CD4-positive, alpha-beta T cell treated with Interleukin-17A for 4 hours (primary cell): ENCODE measurements at regions not wholly inside any gene's neighbourhood (a gene's known extent, or its start where the extent isn't known, plus 50 kb on each side); places are given as distances from the start of the nearest gene placed in this dataset.

Experiments used
- DNase-seq: peaks from one replicate; pipeline ENCODE4 v3.0.0-alpha.2; 2020; ENCODE audit warnings: mixed read lengths

DNA sequence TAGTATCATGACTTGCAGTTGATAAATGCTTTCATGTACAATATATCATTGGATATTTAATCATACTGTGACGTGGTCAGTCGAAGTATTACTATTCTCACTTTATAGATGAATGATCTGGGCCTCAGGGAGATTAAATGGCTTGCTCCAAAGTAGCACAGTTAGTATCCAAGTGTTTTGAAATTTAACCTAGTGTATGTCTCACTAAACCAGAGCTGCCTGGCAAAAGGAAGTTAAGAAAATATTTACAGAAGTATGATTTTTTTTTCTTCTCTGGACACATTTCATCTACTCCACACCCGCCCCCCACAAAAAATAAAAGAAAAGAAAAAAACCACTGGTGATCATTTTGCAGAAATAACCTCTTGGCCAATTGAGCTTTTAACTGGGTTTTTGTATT is 71.9 kb upstream of the CXADR start:
- DNase-seq: no peak

DNA sequence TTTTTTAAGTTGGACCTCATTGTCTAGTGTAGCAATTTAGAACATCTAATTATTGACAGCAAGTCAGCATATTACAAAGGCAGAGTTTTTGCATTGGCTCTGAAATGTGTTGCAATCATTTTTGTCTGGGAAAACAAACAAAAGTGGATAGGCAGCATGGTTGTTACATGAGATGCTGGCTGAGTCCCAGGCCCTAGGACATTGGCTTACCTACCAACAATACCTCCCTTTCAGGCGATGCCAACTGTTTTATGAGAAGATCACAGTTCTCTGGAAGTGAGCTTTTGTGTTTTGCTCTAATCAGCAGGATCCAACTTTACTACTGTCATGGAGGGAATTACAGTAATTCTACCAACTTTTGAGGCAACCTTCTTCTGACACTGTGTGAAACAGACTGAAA is 71.5 kb upstream of the CXADR start:
- no peak for DNase-seq

DNA sequence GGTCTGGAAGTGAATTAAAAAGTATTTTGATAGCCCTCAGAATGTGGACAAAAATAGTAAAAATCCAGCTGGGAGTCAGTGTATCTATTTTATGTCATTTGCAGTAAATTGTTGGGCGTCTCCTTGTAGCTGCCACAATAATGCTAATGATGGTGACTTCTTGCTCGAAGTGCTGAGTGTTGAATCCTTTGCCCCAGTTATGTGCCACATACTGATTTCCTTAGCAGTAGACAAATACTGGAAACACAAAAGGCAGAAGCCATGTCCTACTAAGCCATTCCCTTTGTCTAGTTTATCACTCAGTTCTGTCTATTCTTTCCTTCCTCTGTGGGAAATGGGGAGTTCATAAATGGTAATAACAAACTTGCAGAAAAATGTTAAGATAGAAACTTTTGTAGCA is 70.7 kb upstream of the CXADR start:
- no peak for DNase-seq

DNA sequence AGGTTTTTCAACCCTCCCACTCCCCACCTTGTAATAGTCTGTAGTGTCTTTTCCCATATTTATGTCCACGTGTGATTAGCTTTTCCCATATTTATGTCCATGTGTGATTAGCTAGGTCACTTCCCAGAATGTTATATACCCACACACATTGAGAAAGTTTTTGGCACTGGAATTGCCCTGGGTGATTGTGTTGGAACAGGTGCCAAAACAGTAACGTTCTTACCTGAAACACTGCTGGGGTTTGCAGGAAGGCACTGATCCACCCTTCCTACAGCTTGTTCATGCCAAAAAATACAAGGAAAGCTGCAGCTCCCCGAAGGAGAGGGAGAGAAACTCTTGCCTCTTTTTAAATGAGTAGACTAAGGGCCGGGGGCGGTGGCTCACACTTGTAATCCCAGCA is 68.0 kb upstream of the CXADR start:
- DNase-seq: no peak

DNA sequence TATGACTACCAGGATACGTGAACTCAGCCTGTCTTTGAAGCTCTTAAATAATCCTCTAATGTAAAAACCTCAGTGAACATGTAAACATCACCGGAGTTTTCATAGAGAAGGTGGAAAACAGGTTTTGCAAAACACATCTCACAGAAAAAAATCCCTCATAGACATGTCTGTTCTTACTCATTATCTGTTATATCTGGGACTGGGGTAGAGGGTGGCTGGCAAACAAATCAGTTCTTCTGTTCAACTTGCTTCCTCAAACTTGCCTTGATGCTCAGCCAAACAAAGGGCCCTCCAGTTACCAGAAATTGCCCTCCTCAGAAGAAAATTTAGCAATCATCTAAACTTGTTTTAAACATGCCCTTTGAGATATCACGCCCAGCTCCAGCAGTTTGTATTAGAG is 66.1 kb upstream of the CXADR start:
- DNase-seq: no peak

DNA sequence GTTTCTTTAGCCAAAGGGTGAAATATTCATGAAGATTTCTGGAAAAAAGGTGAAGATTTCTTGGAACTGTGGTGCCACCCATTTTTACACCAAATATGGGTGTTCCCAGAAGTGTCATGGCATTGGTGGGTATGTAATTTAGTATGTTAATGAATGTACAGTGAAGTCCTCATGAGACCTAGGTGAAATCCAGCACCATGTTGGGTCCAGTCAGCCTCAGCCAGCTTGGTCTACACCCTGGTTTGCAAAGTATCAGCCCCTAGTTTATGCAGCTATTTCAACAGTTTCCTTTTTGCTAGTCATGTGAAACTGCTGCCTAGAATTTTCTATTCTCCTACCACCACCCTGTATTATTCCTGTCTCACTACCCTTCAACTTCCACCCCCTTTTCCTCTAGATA is 63.1 kb upstream of the CXADR start:
- DNase-seq: no peak

DNA sequence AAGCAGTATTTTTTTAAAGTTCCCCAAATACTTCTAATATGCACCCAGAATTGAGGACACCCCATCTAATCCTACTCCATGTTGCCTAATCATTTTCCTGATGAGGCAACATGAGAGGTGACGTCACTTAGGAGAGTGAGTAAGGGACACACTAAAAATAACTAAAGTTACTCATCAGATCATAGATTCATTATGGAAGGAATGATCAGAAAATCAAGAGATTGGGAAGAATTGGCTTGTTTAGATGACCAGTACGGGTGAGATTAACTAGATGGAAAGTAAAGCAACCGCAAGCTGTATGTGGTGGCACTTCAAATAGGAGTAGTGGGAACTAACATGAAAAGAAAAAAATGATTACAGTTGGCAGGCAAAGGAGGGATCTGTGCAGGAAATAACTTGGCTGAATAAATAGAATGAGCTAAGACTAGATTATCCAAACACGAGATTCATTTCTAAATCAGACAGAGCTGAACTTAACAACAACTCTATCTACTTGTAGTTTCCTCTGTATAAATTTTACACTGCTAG is 61.4 kb upstream of the CXADR start:
- no peak for DNase-seq

DNA sequence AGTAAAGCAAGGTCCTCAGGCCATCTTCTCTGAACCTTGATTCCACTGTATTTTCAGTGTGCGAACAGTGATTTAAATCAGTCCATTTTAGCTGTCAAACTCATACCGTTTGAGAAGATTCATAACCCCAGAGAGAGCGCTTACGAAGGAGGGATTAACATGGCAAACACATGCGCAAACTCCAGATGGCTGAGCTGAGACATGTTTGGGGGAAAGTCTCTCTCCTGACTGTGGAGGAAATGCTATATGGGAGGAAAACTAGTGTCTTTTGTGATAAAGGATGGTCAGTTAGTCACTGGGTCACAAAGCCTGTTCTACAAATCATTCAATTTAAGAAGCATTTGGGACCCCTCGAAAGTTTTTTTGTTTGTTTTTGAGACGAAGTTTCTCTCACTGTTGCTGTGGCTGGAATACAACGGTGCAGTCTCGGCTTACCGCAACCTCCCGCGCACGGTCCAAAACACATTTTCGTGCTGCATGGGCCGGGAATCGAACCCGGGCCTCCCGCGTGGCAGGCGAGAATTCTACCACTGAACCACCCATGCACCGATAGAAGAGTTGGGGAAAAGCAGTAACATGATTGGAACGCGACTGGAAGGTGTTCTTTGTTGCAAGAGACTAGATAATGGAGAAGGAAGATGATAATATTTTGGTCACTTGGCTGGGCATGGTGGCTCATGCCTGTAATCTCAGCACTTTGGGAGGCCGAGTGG is 58.4 kb upstream of the CXADR start:
- DNase-seq: peak; percentile 5

DNA sequence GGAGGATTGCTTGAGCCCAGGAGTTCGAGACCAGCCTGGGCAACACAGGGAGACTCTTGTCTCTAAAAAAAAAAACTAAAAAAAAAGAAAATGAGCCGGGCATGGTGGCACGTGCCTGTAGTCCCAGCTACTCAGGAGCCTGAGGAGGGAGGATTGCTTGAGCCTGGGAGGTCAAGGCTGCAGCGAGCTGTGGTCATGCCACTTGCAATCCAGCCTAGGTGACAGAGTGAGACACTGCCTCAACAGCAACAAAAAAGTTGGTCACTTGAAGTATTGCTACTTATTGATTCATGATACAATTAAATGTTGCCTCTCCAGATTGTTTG is 57.9 kb upstream of the CXADR start:
- DNase-seq: no peak

DNA sequence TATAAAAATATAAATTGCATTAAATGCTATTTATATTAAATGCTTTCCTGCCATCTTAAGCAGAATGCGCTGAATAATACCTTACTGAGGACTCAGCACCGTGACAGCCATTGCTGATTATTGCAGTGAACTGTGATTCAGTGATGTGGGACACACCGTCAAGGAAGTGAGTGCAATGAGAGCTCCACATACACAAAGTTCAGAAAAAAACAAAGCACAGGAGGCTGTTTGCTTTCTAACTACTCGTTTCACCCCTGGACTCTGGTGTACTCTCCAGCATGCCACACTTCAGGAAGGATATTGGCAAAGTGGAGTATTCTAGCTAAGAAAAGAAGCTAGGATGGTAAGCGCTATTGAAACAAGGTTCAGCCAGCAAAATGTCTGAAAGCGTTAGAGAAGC is 57.4 kb upstream of the CXADR start:
- DNase-seq: no peak

DNA sequence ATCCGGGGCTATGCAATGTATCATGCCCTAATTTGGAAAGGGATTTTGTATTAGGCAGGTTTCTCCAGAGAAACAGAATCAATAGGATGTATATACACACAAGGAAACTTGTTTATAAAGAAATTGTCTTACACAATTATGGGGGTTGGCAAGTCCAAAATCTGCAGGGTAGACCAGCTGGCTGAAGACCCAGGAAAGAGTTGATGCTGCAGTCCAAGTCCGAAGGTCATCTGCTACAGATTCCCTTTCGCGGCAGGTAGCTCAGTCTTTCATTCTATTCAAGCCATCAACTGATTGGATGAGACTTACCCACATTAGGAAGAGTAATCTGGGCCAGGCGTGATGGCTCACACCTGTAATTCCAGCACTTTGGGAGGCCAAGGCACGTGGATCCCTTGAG is 54.6 kb upstream of the CXADR start:
- no peak for DNase-seq

DNA sequence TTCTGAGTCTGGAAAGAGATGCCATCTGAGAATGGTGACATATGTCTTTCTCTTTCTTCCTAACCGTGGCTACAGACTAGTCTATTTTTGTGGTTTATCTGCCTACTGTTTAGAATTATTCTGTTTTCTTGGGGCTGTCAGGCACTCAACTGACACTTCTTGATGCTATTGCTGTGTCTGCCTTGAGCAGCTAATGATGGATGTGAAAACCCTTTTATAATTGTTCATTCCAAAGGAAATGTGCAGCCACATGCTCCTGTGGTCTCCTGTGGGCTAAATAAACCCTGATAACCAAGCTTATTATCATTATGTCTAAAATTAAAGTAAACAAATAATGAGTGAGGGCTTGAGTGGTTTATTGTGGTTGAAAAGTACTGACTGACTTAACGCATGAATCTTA is 52.7 kb upstream of the CXADR start:
- DNase-seq: no peak

DNA sequence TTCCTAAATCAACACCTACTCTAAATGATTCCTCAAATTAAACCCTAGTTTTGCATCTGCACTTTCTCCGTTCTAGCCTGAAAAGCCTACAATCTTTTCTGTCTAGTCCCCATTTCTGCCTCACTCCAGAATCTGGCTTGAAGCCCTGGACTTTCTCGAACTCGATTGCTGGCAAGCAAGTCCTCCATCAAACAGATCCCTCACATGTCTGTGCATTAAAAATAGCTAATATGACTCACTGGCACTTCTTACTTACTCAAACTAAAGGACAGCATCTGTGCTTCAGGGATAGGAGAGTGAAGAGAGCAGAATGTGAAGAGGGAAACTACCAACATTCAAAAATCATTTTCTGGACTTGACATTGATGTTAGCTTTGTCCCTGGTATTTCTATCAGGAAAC is 51.8 kb upstream of the CXADR start:
- DNase-seq: no peak

DNA sequence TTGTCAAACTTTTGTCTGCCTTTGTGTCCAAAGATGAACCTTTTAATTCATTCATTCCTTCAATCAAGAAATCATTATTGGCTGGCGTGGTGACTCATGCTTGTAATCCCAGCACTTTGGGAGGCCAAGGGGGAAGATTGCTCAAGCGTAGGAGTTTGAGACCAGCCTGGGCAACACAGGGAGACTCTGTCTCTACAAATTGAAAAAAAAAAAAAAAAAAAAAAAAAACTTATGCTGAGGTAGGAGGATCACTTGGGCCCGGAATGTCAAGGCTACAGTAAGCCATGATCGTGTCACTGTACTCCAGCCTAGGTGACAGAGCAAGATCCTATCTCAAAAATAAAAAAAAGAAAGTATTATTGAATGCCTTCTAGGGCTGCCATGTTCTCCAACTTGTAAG is 51.3 kb upstream of the CXADR start:
- no peak for DNase-seq

DNA sequence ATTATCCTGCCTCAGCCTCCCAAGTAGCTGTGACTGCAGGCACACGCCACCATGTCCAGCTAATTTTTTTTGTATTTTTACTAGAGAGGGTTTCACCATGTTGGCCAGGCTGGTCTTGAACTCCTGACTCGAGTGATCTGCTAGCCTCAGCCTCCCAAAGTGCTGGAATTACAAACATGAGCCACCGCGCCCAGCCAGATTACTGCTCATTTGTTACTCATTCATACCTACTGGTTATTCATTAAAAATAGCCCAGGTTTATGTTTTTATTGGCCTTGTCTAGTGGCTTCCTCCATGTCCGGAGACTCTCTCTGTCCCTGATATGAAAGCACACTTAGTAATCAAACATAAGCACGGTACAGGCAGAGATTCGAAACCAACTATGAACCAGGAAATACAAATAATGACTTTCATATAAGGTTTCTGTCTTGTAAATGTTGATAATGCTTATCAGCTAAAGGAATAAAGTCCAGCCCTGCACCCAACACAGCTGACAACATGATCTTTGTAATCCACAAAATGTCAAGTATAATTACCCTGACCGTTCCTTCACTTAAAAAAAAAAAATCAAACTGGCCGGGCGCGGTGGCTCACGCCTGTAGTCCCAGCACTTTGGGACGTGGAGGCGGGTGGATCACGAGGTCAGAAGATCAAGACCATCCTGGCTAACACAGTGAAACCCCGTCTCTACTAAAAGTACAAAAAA is 50.4 kb upstream of the CXADR start:
- no peak for DNase-seq
